Left lung (tissue), 4 donors: ENCODE measurements at regions not wholly inside any gene's neighbourhood (a gene's known extent, or its start where the extent isn't known, plus 50 kb on each side); places are given as distances from the start of the nearest gene placed in this dataset.
A peak's percentile ranks its signal among the peaks of the same experiment; 100 is the strongest.

Experiments used
- ATAC-seq: fragments of 200-7000 bp; cut with Tn5 transposase; one replicate; pipeline ENCODE4 v1.9.1; 2020; ENCODE audit warnings: moderate library complexity
- DNase-seq, 4 donors: peaks; one replicate each; pipeline ENCODE4 v3.0.0-alpha.2; 2013 to 2020
- H3K27ac ChIP-seq, 2 donors: fragments of 200-600 bp; sonication (generic) in 1 of 2; one replicate each; pipeline versions ENCODE4 v1.5.0 to v1.8.0; 2020 to 2021
- H3K27me3 ChIP-seq, 2 donors: fragments of 200-600 bp; sonication (generic) in 1 of 2; one replicate each; pipeline versions ENCODE4 v1.5.0 to v1.8.0; 2020 to 2021
- H3K36me3 ChIP-seq, 2 donors: fragments of 200-600 bp; sonication (generic) in 1 of 2; one replicate each; pipeline versions ENCODE4 v1.5.0 to v1.8.0; 2020 to 2021
- H3K4me1 ChIP-seq, 2 donors: fragments of 200-600 bp; one replicate each; pipeline ENCODE4 v1.8.0; 2021
- H3K4me3 ChIP-seq, 2 donors: fragments of 200-600 bp; sonication (generic) in 1 of 2; one replicate each; pipeline versions ENCODE4 v1.5.0 to v1.8.0; 2020 to 2021; ENCODE audit warnings: mild to moderate bottlenecking in 1 of 2
- H3K9me3 ChIP-seq, 2 donors: fragments of 200-600 bp; sonication (generic) in 1 of 2; one replicate each; pipeline versions ENCODE4 v1.5.0 to v1.8.0; 2020 to 2021
- intact Hi-C, 2 donors: fragments of 100-400 bp; cut with DNase I; formaldehyde crosslinking; loops; one replicate each; pipeline versions ENCODE4 v1.11.2 to v1.14.2; 2022
- TF ChIP-seq, protein P1 (sequence below), 2 donors: fragments of 200-600 bp; sonication (generic) in 1 of 2; IDR thresholded peaks; one replicate each; pipeline versions ENCODE4 v1.5.0 to v1.8.0; 2021; ENCODE audit warnings: antibody characterized with exemption in 2 of 2
- donor health status: DM: no; HTN: yes; CAD: no.
- donor health status: DM: no; HTN: no; CAD: no.

DNA sequence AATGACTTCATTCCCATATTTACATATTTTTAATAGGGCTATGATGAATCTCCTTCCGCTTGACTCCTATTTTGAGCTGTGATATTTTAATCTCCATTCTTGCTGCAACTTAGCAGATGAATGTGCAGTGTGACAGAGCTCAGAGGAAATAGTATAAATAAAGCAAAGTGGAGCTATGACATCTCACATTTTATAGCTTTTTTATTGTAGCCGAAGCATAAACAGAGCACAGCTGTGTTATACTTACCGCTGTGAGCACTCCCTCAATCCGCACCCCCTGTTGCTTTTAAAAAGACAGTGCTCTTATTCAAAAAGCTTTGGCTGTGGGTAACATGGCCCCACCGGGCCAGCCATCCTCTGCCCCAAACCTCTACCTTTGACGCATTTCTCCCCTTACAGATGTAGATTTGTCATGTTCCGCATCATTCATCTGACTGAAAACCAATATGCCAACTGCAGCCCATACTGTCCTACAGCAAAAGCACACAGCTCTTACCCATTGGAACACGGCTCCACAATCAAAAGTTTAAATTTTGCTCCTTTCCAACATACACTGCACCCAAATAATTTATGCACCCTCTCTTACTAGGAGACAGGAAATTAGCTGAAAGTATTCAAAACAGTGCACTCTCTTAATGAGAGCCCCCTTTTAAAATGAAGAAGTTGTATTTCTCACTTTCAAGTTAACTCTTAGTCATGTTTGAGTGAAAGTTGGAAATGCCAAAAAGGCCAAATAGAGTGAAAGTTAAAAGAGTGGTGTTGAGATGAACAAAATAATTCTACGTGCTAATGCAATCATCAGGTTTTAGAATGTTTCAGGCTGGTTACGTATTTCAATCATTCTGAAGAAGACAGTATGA, 429.3 kb upstream of the SOX5 start:
- peak in 2 of 4 donors; percentile 68 to 69 for DNase-seq
- Histone ChIP-seq H3K36me3 (no peaks in the 10 kb centered on the region), H3K9me3 (peaks cover 0 to 8% of the 10 kb centered on the region in 2 donors), H3K4me1 (no peaks in the 10 kb centered on the region), H3K27ac (no peak overlapping the region), H3K4me3 (no peak overlapping the region), H3K27me3 (no peaks in the 10 kb centered on the region)
- no peak for ATAC-seq
- TF ChIP-seq, protein P1, sequence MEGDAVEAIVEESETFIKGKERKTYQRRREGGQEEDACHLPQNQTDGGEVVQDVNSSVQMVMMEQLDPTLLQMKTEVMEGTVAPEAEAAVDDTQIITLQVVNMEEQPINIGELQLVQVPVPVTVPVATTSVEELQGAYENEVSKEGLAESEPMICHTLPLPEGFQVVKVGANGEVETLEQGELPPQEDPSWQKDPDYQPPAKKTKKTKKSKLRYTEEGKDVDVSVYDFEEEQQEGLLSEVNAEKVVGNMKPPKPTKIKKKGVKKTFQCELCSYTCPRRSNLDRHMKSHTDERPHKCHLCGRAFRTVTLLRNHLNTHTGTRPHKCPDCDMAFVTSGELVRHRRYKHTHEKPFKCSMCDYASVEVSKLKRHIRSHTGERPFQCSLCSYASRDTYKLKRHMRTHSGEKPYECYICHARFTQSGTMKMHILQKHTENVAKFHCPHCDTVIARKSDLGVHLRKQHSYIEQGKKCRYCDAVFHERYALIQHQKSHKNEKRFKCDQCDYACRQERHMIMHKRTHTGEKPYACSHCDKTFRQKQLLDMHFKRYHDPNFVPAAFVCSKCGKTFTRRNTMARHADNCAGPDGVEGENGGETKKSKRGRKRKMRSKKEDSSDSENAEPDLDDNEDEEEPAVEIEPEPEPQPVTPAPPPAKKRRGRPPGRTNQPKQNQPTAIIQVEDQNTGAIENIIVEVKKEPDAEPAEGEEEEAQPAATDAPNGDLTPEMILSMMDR (IDR thresholded peaks at IDR 0.05), result no peak
- intact Hi-C loops, result no loop called here

DNA sequence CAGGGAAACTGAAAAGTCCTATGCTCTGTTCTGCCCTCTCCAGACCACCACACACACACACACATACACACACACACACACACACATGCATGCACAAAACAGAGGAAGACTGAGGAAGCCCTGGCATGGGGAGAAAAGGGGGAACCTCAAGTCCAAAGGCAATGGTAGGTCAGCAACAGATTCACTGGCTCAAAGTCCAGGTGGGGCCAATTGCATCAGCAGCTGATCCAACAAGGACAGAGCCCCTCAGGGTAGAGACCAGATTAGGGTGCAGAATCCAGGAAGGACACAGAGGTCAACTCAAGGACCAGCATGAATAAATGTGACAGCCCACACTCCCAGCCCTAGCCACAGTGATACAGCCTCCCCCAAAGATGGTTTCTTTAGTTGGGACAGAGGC, 425.0 kb upstream of the SOX5 start:
- Histone ChIP-seq H3K27me3 (no peaks in the 10 kb centered on the region), H3K4me1 (no peaks in the 10 kb centered on the region), H3K36me3 (no peaks in the 10 kb centered on the region), H3K27ac (no peak overlapping the region), H3K4me3 (no peak overlapping the region), H3K9me3 (no peaks in the 10 kb centered on the region)
- ATAC-seq (no peak), DNase-seq (no peak)
- TF ChIP-seq, protein P1 (IDR thresholded peaks at IDR 0.05), result no peak
- intact Hi-C loops, result no loop called here

DNA sequence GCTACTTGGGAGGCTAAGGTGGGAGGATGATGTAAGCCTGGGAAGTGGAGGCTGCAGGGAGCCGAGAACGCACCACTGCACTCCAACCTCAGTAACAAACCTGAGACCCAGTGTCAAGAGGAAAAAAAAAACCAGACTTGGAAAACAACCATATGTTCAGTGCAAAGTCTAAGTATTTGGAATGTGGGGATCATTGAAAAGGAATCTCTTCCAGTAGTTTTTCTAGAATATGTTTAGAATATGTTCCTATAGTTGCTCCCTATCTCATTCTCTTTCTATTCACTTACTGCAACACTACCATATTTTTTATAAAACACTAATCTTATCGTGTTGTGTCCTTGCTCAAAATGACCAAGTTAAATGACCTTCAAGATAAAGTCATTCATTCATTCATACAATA, 423.5 kb upstream of the SOX5 start:
- DNase-seq, result no peak
- Histone ChIP-seq H3K9me3 (no peaks in the 10 kb centered on the region), H3K27me3 (no peaks in the 10 kb centered on the region), H3K4me1 (no peaks in the 10 kb centered on the region), H3K4me3 (no peak overlapping the region), H3K36me3 (no peaks in the 10 kb centered on the region), H3K27ac (no peak overlapping the region)
- TF ChIP-seq, protein P1 (IDR thresholded peaks at IDR 0.05), result no peak
- intact Hi-C loops, result no loop called here
- ATAC-seq, result no peak

DNA sequence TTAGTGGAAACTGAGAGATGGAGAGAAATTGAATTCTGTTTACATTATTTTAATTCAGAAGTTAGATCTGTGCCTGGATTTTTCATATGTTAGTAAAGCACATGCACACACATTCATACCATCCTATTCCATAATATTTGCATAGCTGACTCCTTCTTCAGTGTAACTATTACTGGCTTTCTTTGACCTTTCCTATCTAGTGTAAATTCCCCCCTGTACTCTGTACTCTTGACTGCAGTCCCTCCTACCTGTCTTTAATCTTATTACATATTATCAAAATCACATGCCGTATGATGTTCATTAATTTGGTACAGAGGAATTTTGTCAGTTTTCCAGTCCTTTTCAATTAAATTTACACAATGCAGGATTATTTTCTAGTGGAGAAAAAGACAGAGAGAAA, 417.0 kb upstream of the SOX5 start:
- intact Hi-C loops, result no loop called here
- TF ChIP-seq, protein P1 (IDR thresholded peaks at IDR 0.05), result no peak
- Histone ChIP-seq H3K36me3 (no peaks in the 10 kb centered on the region), H3K27ac (no peak overlapping the region), H3K4me3 (no peak overlapping the region), H3K9me3 (no peaks in the 10 kb centered on the region), H3K27me3 (no peaks in the 10 kb centered on the region), H3K4me1 (no peaks in the 10 kb centered on the region)
- ATAC-seq (no peak), DNase-seq (no peak)

DNA sequence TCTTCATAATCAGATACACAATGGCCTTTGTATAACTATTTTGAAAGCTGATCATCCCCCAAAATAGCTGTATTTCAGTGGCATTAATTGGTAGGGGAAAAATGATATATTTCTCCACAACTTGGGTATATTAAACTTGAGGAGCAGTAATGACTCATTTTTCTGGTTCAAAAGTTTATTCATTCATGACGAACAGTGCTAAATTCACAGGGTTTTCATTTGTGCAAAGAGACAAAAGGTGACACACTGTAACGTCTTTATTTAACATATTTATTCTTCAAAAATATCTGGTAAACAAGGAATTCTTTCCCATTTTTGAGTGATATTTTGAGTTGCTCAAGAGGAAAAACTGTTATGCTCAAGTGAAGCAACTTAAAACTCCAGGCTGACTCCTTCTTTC, 415.5 kb upstream of the SOX5 start:
- intact Hi-C loops, result no loop called here
- Histone ChIP-seq H3K4me1 (no peaks in the 10 kb centered on the region), H3K9me3 (no peaks in the 10 kb centered on the region), H3K36me3 (no peaks in the 10 kb centered on the region), H3K27ac (no peak overlapping the region), H3K4me3 (no peak overlapping the region), H3K27me3 (no peaks in the 10 kb centered on the region)
- TF ChIP-seq, protein P1 (IDR thresholded peaks at IDR 0.05), result no peak
- no peak for DNase-seq
- no peak for ATAC-seq
